Hepatocyte (in vitro differentiated cells): ENCODE measurements at regions not wholly inside any gene's neighbourhood (a gene's known extent, or its start where the extent isn't known, plus 50 kb on each side); places are given as distances from the start of the nearest gene placed in this dataset.

Experiments
- DNase-seq: peaks from one replicate; pipeline ENCODE4 v3.0.0-alpha.2; 2016; ENCODE audit warnings: low spot score
- H2AFZ ChIP-seq: fragments of 200-600 bp; sonication (generic); 2 replicates; pipeline ENCODE4 v1.6.0; 2016; ENCODE audit warnings: antibody characterized with exemption, mild to moderate bottlenecking
- H3K27ac ChIP-seq: fragments of 200-600 bp; sonication (generic); 2 replicates; pipeline ENCODE4 v1.5.1; 2016; ENCODE audit warnings: mild to moderate bottlenecking
- H3K27me3 ChIP-seq: fragments of 200-600 bp; sonication (generic); 2 replicates; pipeline ENCODE4 v1.6.1; 2016
- H3K36me3 ChIP-seq: fragments of 200-600 bp; sonication (generic); replicated peaks from 2 replicates; pipeline ENCODE4 v1.5.1; 2016; ENCODE audit warnings: low read depth; ENCODE audit not compliant: insufficient read depth
- H3K4me1 ChIP-seq: fragments of 200-600 bp; sonication (generic); 2 replicates; pipeline ENCODE4 v1.5.1; 2016; ENCODE audit warnings: mild to moderate bottlenecking, moderate library complexity; ENCODE audit not compliant: insufficient read depth
- H3K4me2 ChIP-seq: fragments of 200-600 bp; sonication (generic); 2 replicates; pipeline ENCODE4 v1.6.0; 2016
- H3K4me3 ChIP-seq: fragments of 200-600 bp; sonication (generic); 2 replicates; pipeline ENCODE4 v1.5.1; 2016; ENCODE audit warnings: mild to moderate bottlenecking
- H3K79me2 ChIP-seq: fragments of 200-600 bp; sonication (generic); 2 replicates; pipeline ENCODE4 v1.6.0; 2017; ENCODE audit warnings: mild to moderate bottlenecking
- H3K9me2 ChIP-seq: fragments of 200-600 bp; sonication (generic); replicated peaks from 2 replicates; pipeline ENCODE4 v1.6.0; 2017; ENCODE audit warnings: mild to moderate bottlenecking; ENCODE audit not compliant: insufficient read depth
- H3K9me3 ChIP-seq: fragments of 200-600 bp; sonication (generic); 2 replicates; pipeline ENCODE4 v1.5.1; 2016; ENCODE audit warnings: low read depth, mild to moderate bottlenecking
- H4K20me1 ChIP-seq: fragments of 200-600 bp; sonication (generic); 2 replicates; pipeline ENCODE4 v1.6.0; 2016; ENCODE audit warnings: mild to moderate bottlenecking; ENCODE audit not compliant: insufficient read depth, poor library complexity, severe bottlenecking
- EZH2 ChIP-seq: fragments of 200-600 bp; sonication (generic); IDR thresholded peaks from 2 replicates; pipeline ENCODE4 v1.6.1; 2016; ENCODE audit warnings: antibody characterized with exemption, mild to moderate bottlenecking, borderline replicate concordance
- EZH2phosphoT487 ChIP-seq: fragments of 200-600 bp; sonication (generic); IDR thresholded peaks from one replicate; pipeline ENCODE4 v1.6.1; 2018; ENCODE audit warnings: antibody characterized with exemption, mild to moderate bottlenecking, low read depth, moderate library complexity; ENCODE audit not compliant: unreplicated experiment, severe bottlenecking
- WGBS: methylation state at CpG from one replicate; pipeline ENCODE4 v1.1.6; 2016; ENCODE audit warnings: low lambda C conversion rate; ENCODE audit errors: missing lambda C conversion rate; 5-methylcytosine and 5-hydroxymethylcytosine counted together
- TF ChIP-seq, protein P1 (sequence below): fragments of 200-600 bp; sonication (generic); IDR thresholded peaks from 2 replicates; pipeline ENCODE4 v1.5.1; 2016; ENCODE audit warnings: antibody characterized with exemption, mild to moderate bottlenecking; ENCODE audit not compliant: poor library complexity

DNA sequence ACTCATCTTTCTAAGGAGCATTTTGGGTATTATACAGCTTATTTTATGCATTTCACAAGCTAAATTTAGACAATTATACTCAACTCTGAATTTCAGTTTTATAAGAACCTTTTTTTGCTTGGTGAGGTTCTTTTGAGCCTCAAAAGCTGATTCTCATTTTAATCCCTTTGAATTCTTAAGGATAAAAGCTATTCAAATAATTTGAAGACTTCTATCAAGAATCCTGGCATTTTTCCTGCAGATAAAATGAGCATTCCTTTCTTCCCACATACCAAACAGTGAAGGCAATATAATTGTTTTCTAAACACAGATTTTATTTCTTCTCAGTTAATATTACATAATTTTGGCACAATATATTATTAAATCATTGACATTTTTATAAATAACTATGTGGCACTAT, 118.4 kb upstream of the GPM6A start:
- no peak overlapping the region for H3K4me3 ChIP-seq
- H4K20me1 ChIP-seq: no peaks in the 10 kb centered on the region
- no peaks in the 10 kb centered on the region for H3K79me2 ChIP-seq
- H3K36me3 ChIP-seq: no peaks in the 10 kb centered on the region
- no peaks in the 10 kb centered on the region for H3K9me3 ChIP-seq
- H3K4me1 ChIP-seq: no peaks in the 10 kb centered on the region
- no peaks in the 10 kb centered on the region for H3K9me2 ChIP-seq
- H2AFZ ChIP-seq: no peak overlapping the region
- DNase-seq: no peak
- H3K27me3 ChIP-seq: no peaks in the 10 kb centered on the region
- TF ChIP-seq EZH2phosphoT487 (no peak), EZH2 (no peak)
- TF ChIP-seq, protein P1, sequence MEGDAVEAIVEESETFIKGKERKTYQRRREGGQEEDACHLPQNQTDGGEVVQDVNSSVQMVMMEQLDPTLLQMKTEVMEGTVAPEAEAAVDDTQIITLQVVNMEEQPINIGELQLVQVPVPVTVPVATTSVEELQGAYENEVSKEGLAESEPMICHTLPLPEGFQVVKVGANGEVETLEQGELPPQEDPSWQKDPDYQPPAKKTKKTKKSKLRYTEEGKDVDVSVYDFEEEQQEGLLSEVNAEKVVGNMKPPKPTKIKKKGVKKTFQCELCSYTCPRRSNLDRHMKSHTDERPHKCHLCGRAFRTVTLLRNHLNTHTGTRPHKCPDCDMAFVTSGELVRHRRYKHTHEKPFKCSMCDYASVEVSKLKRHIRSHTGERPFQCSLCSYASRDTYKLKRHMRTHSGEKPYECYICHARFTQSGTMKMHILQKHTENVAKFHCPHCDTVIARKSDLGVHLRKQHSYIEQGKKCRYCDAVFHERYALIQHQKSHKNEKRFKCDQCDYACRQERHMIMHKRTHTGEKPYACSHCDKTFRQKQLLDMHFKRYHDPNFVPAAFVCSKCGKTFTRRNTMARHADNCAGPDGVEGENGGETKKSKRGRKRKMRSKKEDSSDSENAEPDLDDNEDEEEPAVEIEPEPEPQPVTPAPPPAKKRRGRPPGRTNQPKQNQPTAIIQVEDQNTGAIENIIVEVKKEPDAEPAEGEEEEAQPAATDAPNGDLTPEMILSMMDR: no peak
- H3K27ac ChIP-seq: no peak overlapping the region
- no peak overlapping the region for H3K4me2 ChIP-seq

DNA sequence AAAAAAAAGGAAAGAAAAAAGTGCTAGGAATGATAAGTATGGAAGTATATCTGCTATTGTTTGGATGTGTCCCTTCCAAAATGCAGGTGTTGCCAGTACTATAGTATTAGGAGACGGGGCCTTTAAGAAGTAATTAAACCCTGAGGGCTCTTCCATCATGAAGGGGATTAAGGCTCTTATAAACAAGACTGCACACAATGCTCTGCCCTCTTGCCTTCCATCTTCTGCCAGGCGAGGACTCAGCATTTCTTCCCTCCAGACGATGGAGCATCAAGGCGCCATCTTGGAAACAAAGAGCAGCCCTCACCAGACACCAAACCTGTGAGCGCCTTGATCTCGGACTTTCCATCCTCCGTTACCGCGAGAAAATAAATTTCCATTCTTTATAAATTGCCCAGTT, 120.1 kb upstream of the GPM6A start:
- no peak for DNase-seq
- Histone ChIP-seq H3K9me3 (no peaks in the 10 kb centered on the region), H3K79me2 (no peaks in the 10 kb centered on the region), H3K27ac (no peak overlapping the region), H4K20me1 (no peaks in the 10 kb centered on the region), H3K27me3 (no peaks in the 10 kb centered on the region), H3K9me2 (no peaks in the 10 kb centered on the region), H3K4me1 (no peaks in the 10 kb centered on the region), H2AFZ (no peak overlapping the region), H3K4me2 (no peak overlapping the region), H3K4me3 (no peak overlapping the region), H3K36me3 (no peaks in the 10 kb centered on the region)
- WGBS: 92% methylated on average over 9 of the region's 9 CpGs
- TF ChIP-seq EZH2 (no peak), EZH2phosphoT487 (no peak)
- TF ChIP-seq, protein P1: no peak

- H2AFZ ChIP-seq: no peak overlapping the region
- DNase-seq: no peak
- no peak for TF ChIP-seq EZH2phosphoT487
- TF ChIP-seq EZH2: no peak
- TF ChIP-seq, protein P1: no peak
- no peaks in the 10 kb centered on the region for H3K36me3 ChIP-seq
- no peaks in the 10 kb centered on the region for H3K79me2 ChIP-seq
- 62% methylated on average over 3 of the region's 3 CpGs for WGBS
- no peak overlapping the region for H3K27ac ChIP-seq
- no peaks in the 10 kb centered on the region for H4K20me1 ChIP-seq
- H3K4me1 ChIP-seq: no peaks in the 10 kb centered on the region
- no peak overlapping the region for H3K4me3 ChIP-seq
- no peaks in the 10 kb centered on the region for H3K9me3 ChIP-seq
- no peaks in the 10 kb centered on the region for H3K27me3 ChIP-seq
- no peaks in the 10 kb centered on the region for H3K9me2 ChIP-seq
- H3K4me2 ChIP-seq: no peak overlapping the region
Measured at GRCh38 chr4:175934506-175934905, 122.4 kb upstream of the GPM6A start.

DNA sequence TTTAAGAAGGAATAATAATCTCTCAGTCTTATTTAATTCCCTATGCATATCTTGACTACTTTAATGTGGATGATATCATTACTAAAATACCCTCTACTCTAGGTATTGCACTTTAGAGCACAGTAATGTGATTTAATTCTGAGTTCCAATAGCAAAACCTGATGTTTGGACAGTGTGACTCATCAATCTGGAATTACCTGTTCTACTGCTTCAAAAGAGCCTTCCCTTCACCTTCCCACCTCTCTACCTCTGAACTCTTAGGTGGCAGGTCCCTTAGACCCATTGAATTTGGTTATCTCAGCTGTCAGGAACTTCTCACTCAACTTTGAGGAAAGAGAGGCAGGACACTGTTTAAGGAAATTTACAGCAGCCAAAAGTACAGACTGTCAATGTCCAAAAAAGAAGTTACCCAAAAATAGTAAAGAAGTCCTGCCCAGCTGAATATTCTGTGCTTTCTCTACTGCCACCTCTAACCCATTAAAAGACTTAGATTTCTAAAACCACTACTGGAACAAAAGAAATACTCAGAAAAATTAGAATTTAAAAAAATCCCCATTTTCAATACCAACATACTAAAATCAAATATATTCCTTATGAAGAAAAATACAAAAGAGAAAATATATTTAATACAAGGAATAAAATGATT, 123.1 kb upstream of the GPM6A start:
- Histone ChIP-seq H3K79me2 (no peaks in the 10 kb centered on the region), H3K9me2 (no peaks in the 10 kb centered on the region), H4K20me1 (no peaks in the 10 kb centered on the region), H3K27me3 (no peaks in the 10 kb centered on the region), H3K4me1 (no peaks in the 10 kb centered on the region), H3K4me2 (no peak overlapping the region), H2AFZ (no peak overlapping the region), H3K4me3 (no peak overlapping the region), H3K36me3 (no peaks in the 10 kb centered on the region), H3K9me3 (no peaks in the 10 kb centered on the region), H3K27ac (no peak overlapping the region)
- DNase-seq: peak; percentile 18
- TF ChIP-seq EZH2: no peak
- TF ChIP-seq, protein P1: no peak
- TF ChIP-seq EZH2phosphoT487: no peak
